NCI-H446 treated with DMSO at 0.1 percent for 48 hours (cell line): ENCODE measurements at regions not wholly inside any gene's neighbourhood (a gene's known extent, or its start where the extent isn't known, plus 50 kb on each side); places are given as distances from the start of the nearest gene placed in this dataset.
"Not testable (repeated sequence)": the region's sequence is repeated elsewhere in the genome, so short reads cannot be mapped to it uniquely, and the experiment has no call there.

Experiments
- DNase-seq: peaks from one replicate; lab custom pipeline; 2025; lab: John Stamatoyannopoulos, UW

- no peak for DNase-seq
Measured at GRCh38 chr3:56955492-56956111, 104.9 kb upstream of the SPATA12 start.

GRCh38 chr3:56954125-56954524, 106.3 kb upstream of the SPATA12 start:
- no peak for DNase-seq

GRCh38 chr3:56952846-56953245, 107.6 kb upstream of the SPATA12 start:
- DNase-seq = no peak

GRCh38 chr3:56952061-56952460, 108.4 kb upstream of the SPATA12 start:
- DNase-seq = no peak

- no peak for DNase-seq
Measured at GRCh38 chr3:56951366-56951765, 109.1 kb upstream of the SPATA12 start.

GRCh38 chr3:56945378-56945777, 115.1 kb upstream of the SPATA12 start:
- not testable (repeated sequence) for DNase-seq

GRCh38 chr3:56942523-56942922, 117.9 kb upstream of the SPATA12 start:
- DNase-seq = no peak

GRCh38 chr3:56940976-56941375, 119.5 kb upstream of the SPATA12 start:
- no peak for DNase-seq

GRCh38 chr3:56940321-56940720, 120.1 kb upstream of the SPATA12 start:
- no peak for DNase-seq

GRCh38 chr3:56939834-56940233, 120.6 kb upstream of the SPATA12 start:
- no peak for DNase-seq

- DNase-seq = no peak
Measured at GRCh38 chr3:56938530-56938929, 121.9 kb upstream of the SPATA12 start.

- DNase-seq = no peak
Measured at GRCh38 chr3:56937580-56937979, 122.9 kb upstream of the SPATA12 start.

- DNase-seq = no peak
Measured at GRCh38 chr3:56935811-56936210, 124.7 kb upstream of the SPATA12 start.

GRCh38 chr3:56934481-56934880, 126.0 kb upstream of the SPATA12 start:
- DNase-seq = not testable (repeated sequence)

- DNase-seq = no peak
Measured at GRCh38 chr3:56933803-56934202, 126.7 kb upstream of the SPATA12 start.

- DNase-seq = no peak
Measured at GRCh38 chr3:56932866-56933265, 127.6 kb upstream of the SPATA12 start.

GRCh38 chr3:56931836-56932235, 128.6 kb upstream of the SPATA12 start:
- no peak for DNase-seq

GRCh38 chr3:56930706-56931105, 129.0 kb upstream of the ARHGEF3 start:
- DNase-seq = no peak

- no peak for DNase-seq
Measured at GRCh38 chr3:56929809-56930615, 128.3 kb upstream of the ARHGEF3 start.

GRCh38 chr3:56928379-56929068, 126.8 kb upstream of the ARHGEF3 start:
- no peak for DNase-seq

- no peak for DNase-seq
Measured at GRCh38 chr3:56927855-56928254, 126.1 kb upstream of the ARHGEF3 start.

- DNase-seq = no peak
Measured at GRCh38 chr3:56926947-56927282, 125.2 kb upstream of the ARHGEF3 start.

- DNase-seq = no peak
Measured at GRCh38 chr3:56926243-56926946, 124.6 kb upstream of the ARHGEF3 start.
